Breast epithelium (tissue), 4 donors: ENCODE measurements at regions not wholly inside any gene's neighbourhood (a gene's known extent, or its start where the extent isn't known, plus 50 kb on each side); places are given as distances from the start of the nearest gene placed in this dataset.

Experiments
- DNase-seq, 2 donors: peaks; one replicate each; pipeline ENCODE4 v3.0.0-alpha.2; 2019; ENCODE audit warnings: low spot score in 2 of 2
- H3K27ac ChIP-seq, 2 donors: fragments of 200-600 bp; sonication (generic) in 1 of 2; one replicate each; pipeline ENCODE4 v1.5.1; 2016 to 2019; ENCODE audit warnings: mild to moderate bottlenecking in 1 of 2
- H3K27me3 ChIP-seq, 2 donors: fragments of 200-600 bp; sonication (generic) in 1 of 2; one replicate each; pipeline versions ENCODE4 v1.5.1 to v1.6.0; 2017 to 2019; ENCODE audit warnings: control low read depth in 1 of 2, mild to moderate bottlenecking in 1 of 2
- H3K36me3 ChIP-seq: fragments of 200-600 bp; one replicate; pipeline ENCODE4 v1.5.1; 2019
- H3K4me1 ChIP-seq, 2 donors: fragments of 200-600 bp; sonication (generic); one replicate each; pipeline ENCODE4 v1.5.1; 2016 to 2019; ENCODE audit warnings: control low read depth in 1 of 2
- H3K4me3 ChIP-seq, 3 donors: fragments of 200-600 bp; sonication (generic); 1 replicate in 2 of 3; 2 replicates in 1 of 3; pipeline ENCODE4 v1.5.1; 2016 to 2019; ENCODE audit warnings: mild to moderate bottlenecking in 3 of 3, moderate library complexity in 2 of 3
- H3K9me3 ChIP-seq, 2 donors: fragments of 200-600 bp; sonication (generic) in 1 of 2; one replicate each; pipeline ENCODE4 v1.5.1; 2016 to 2019; ENCODE audit warnings: control low read depth in 1 of 2
- POLR2A ChIP-seq: fragments of 450-650 bp; IDR thresholded peaks from one replicate; pipeline ENCODE4 v1.6.1; 2016; ENCODE audit warnings: antibody characterized with exemption, mild to moderate bottlenecking, moderate library complexity
- POLR2AphosphoS5 ChIP-seq, 3 donors: sonication (generic); formaldehyde crosslinking; IDR thresholded peaks; one replicate each; pipeline ENCODE4 v1.6.1; 2017; ENCODE audit warnings: antibody characterized with exemption in 3 of 3
- intact Hi-C: fragments of 100-400 bp; cut with DNase I; formaldehyde crosslinking; loops from one replicate; pipeline ENCODE4 v1.15.1; 2023; ENCODE audit warnings: low total_unique reads
- TF ChIP-seq, protein P1 (sequence below), 3 donors: fragments of 450-650 bp; IDR thresholded peaks; one replicate each; pipeline ENCODE4 v1.5.1; 2016 to 2017; ENCODE audit warnings: antibody characterized with exemption in 3 of 3, mild to moderate bottlenecking in 3 of 3, moderate library complexity in 3 of 3

DNA sequence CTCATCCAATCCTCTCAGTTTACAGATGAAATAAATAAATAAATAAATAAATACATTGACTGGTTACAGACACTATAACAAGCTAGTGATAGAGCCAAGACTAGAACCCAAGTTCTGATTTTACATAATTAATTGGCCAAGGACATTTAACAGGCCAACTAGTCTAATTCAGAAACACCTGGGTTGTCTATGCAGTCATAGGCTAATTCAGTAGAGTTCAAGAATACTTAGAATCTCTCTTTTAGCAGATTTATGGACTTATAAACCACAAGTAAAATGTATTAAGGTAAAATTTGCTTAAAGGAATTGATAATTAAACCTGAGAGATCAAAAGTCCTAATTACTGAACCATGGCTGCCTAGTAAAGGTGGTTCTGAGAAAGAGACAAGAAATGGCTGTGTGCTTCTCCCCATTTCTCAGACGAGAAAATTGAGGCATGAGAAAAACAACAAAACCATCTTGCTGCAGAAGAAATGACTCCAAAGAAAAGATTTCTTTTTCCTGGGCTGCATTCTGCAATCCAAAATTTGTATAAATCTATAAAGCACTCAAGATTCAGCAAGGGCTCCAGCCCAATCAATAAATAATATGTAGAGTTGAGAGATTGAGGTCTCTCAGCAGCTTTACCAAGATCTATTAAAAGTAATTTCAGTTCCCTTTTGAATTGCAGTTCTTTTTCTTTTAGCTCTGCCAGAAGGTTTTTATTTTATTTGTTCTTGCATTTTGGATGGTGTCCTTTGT, 98.3 kb downstream of the DUSP10 start:
- DNase-seq = no peak
- intact Hi-C loops = no loop called here

GRCh38 chr1:221644145-221644448, 97.8 kb downstream of the DUSP10 start:
- no peak overlapping the region for H3K4me3 ChIP-seq
- H3K36me3 ChIP-seq = no peaks in the 10 kb centered on the region
- H3K9me3 ChIP-seq = no peaks in the 10 kb centered on the region
- intact Hi-C loops = no loop called here
- no peak for TF ChIP-seq POLR2A
- TF ChIP-seq, protein P1, sequence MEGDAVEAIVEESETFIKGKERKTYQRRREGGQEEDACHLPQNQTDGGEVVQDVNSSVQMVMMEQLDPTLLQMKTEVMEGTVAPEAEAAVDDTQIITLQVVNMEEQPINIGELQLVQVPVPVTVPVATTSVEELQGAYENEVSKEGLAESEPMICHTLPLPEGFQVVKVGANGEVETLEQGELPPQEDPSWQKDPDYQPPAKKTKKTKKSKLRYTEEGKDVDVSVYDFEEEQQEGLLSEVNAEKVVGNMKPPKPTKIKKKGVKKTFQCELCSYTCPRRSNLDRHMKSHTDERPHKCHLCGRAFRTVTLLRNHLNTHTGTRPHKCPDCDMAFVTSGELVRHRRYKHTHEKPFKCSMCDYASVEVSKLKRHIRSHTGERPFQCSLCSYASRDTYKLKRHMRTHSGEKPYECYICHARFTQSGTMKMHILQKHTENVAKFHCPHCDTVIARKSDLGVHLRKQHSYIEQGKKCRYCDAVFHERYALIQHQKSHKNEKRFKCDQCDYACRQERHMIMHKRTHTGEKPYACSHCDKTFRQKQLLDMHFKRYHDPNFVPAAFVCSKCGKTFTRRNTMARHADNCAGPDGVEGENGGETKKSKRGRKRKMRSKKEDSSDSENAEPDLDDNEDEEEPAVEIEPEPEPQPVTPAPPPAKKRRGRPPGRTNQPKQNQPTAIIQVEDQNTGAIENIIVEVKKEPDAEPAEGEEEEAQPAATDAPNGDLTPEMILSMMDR (IDR thresholded peaks at IDR 0.05) = no peak
- no peak for TF ChIP-seq POLR2AphosphoS5 (IDR thresholded peaks at IDR 0.05)
- no peak for DNase-seq
- no peaks in the 10 kb centered on the region for H3K4me1 ChIP-seq
- no peak overlapping the region for H3K27ac ChIP-seq
- no peaks in the 10 kb centered on the region for H3K27me3 ChIP-seq

More for the DNA sequence above, 98.3 kb downstream of the DUSP10 start:
- Histone ChIP-seq H3K36me3 (no peaks in the 10 kb centered on the region), H3K4me1 (no peaks in the 10 kb centered on the region), H3K9me3 (no peaks in the 10 kb centered on the region), H3K4me3 (no peak overlapping the region), H3K27me3 (no peaks in the 10 kb centered on the region), H3K27ac (no peak overlapping the region)
- no peak for TF ChIP-seq POLR2AphosphoS5 (IDR thresholded peaks at IDR 0.05)
- no peak for TF ChIP-seq POLR2A
- TF ChIP-seq, protein P1 (IDR thresholded peaks at IDR 0.05) = no peak

- H3K9me3 ChIP-seq = no peaks in the 10 kb centered on the region
- no peak overlapping the region for H3K27ac ChIP-seq
- no peak for DNase-seq
- H3K4me3 ChIP-seq = no peak overlapping the region
- H3K27me3 ChIP-seq = no peaks in the 10 kb centered on the region
- no peaks in the 10 kb centered on the region for H3K36me3 ChIP-seq
- intact Hi-C loops = no loop called here
- TF ChIP-seq POLR2AphosphoS5 (IDR thresholded peaks at IDR 0.05) (no peak), POLR2A (no peak)
- TF ChIP-seq, protein P1 (IDR thresholded peaks at IDR 0.05) = no peak
- no peaks in the 10 kb centered on the region for H3K4me1 ChIP-seq
These were observed 97.1 kb downstream of the DUSP10 start for GRCh38 chr1:221644663-221645258.

DNA sequence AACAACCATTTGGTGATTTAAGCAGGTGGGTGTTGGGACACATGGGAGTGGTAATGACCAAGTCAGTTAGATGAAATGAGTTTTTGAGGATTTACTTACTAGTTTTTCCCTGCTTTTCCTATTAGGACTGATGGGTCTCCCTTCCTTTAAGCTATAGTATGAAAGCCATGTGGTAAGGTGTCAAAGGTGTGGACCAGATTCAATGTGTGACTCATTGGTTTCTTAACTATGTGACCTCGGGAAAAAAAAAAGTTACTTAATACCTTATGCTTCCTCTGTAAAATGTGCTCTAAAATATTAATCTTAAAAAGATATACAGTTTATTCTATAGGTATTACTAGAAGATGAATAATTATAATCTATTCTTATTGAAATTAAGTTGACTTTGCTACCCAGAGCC, 93.7 kb downstream of the DUSP10 start:
- Histone ChIP-seq H3K27ac (no peak overlapping the region), H3K9me3 (no peaks in the 10 kb centered on the region), H3K27me3 (no peaks in the 10 kb centered on the region), H3K4me1 (no peaks in the 10 kb centered on the region), H3K4me3 (no peak overlapping the region), H3K36me3 (no peaks in the 10 kb centered on the region)
- no peak for DNase-seq
- intact Hi-C loops = no loop called here
- no peak for TF ChIP-seq POLR2A
- TF ChIP-seq, protein P1 (IDR thresholded peaks at IDR 0.05) = no peak
- no peak for TF ChIP-seq POLR2AphosphoS5 (IDR thresholded peaks at IDR 0.05)
